Vagina (tissue), 2 donors: ENCODE measurements at regions not wholly inside any gene's neighbourhood (a gene's known extent, or its start where the extent isn't known, plus 50 kb on each side); places are given as distances from the start of the nearest gene placed in this dataset.

Experiments
- POLR2A ChIP-seq, 2 donors: fragments of 450-650 bp; IDR thresholded peaks; one replicate each; pipeline ENCODE4 v1.6.1; 2017; ENCODE audit warnings: antibody characterized with exemption in 2 of 2, mild to moderate bottlenecking in 2 of 2, moderate library complexity in 2 of 2
- POLR2AphosphoS5 ChIP-seq, 2 donors: sonication (generic); formaldehyde crosslinking; IDR thresholded peaks; one replicate each; pipeline ENCODE4 v1.9.0; 2017; ENCODE audit warnings: antibody characterized with exemption in 2 of 2, mild to moderate bottlenecking in 2 of 2, low read depth in 1 of 2; ENCODE audit not compliant: insufficient read depth in 1 of 2
- TF ChIP-seq, protein P1 (sequence below), 3 experiments: fragments of 450-650 bp in 2 of 3; fragments of 200-600 bp in 1 of 3; sonication (generic) in 1 of 3; IDR thresholded peaks; one replicate each; pipeline ENCODE4 v1.5.1; 2017 to 2019; ENCODE audit warnings: antibody characterized with exemption in 3 of 3, mild to moderate bottlenecking in 2 of 3, moderate library complexity in 2 of 3

DNA sequence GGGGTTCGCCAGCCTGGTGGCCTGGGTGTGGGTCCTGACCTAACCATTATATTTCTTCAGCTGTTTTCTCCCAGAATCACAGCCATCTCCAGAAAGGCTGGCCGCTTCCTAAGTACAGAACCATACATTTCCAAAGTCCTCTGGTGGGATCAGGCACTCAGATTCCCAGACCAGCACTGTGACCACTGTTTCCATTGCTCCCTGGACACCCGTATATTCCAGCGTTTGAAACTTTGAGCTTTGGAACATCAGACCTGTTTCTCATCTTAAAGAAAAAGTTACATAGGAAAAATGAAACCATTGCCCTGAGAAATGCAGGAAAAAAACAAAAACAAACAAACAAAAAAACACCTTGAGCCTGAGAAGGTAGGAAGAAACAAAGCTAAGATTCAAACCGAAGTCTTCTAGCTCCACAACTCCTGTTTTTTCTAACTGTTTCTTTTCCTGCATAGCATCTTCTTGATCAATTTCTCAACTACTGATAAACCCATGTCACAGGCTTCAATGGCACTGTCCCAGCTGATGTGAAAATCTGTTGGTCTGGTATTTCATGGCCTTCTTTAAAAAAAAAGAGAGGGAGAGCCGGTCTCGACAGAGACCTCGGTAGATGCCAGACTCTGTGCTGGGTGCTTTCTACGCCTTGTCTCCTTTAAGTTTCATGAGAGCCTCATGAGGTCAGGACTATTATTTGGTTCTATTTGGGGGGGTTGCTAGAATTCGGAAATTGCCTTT is 221.3 kb downstream of the TOMM20 start:
- TF ChIP-seq POLR2A (IDR thresholded peaks at IDR 0.05), result no peak
- TF ChIP-seq, protein P1, sequence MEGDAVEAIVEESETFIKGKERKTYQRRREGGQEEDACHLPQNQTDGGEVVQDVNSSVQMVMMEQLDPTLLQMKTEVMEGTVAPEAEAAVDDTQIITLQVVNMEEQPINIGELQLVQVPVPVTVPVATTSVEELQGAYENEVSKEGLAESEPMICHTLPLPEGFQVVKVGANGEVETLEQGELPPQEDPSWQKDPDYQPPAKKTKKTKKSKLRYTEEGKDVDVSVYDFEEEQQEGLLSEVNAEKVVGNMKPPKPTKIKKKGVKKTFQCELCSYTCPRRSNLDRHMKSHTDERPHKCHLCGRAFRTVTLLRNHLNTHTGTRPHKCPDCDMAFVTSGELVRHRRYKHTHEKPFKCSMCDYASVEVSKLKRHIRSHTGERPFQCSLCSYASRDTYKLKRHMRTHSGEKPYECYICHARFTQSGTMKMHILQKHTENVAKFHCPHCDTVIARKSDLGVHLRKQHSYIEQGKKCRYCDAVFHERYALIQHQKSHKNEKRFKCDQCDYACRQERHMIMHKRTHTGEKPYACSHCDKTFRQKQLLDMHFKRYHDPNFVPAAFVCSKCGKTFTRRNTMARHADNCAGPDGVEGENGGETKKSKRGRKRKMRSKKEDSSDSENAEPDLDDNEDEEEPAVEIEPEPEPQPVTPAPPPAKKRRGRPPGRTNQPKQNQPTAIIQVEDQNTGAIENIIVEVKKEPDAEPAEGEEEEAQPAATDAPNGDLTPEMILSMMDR (IDR thresholded peaks at IDR 0.05), result no peak
- TF ChIP-seq POLR2AphosphoS5 (IDR thresholded peaks at IDR 0.05; ENCODE audit: insufficient read depth in 1 of 2, low read depth in 1 of 2), result no peak
